Tibial nerve (tissue), 3 donors: ENCODE measurements at regions not wholly inside any gene's neighbourhood (a gene's known extent, or its start where the extent isn't known, plus 50 kb on each side); places are given as distances from the start of the nearest gene placed in this dataset.

Source experiments
- POLR2A ChIP-seq, 2 donors: fragments of 450-650 bp; IDR thresholded peaks; one replicate each; pipeline ENCODE4 v1.6.1; 2017; ENCODE audit warnings: antibody characterized with exemption in 2 of 2, mild to moderate bottlenecking in 2 of 2, moderate library complexity in 2 of 2
- TF ChIP-seq, protein P1 (sequence below), 5 experiments: fragments of 200-600 bp in 3 of 5; fragments of 450-650 bp in 2 of 5; sonication (generic) in 3 of 5; IDR thresholded peaks; one replicate each; pipeline ENCODE4 v1.5.1; 2016 to 2019; ENCODE audit warnings: antibody characterized with exemption in 5 of 5, mild to moderate bottlenecking in 3 of 5, moderate library complexity in 2 of 5

DNA sequence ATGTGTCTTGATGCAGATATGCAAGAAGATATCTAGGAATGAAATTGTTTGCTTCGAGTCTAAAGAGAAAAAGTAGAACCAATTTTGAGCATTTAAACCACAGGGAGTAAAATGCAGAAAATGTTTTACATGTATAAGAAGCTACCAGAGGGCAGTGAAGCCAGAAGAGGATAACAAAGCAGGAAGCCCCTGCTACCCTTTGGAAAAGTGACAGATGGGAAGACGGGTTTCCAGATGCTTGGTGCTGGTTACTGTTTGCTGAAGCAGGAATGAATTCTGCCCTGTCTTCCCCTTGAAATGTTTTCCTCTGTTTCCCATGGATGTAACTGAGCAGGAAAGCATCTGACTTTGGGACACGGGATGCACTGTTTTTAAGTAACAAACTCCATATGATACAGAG lies 822.2 kb downstream of the MRPL39 start:
- no peak for TF ChIP-seq POLR2A (IDR thresholded peaks at IDR 0.05)
- TF ChIP-seq, protein P1, sequence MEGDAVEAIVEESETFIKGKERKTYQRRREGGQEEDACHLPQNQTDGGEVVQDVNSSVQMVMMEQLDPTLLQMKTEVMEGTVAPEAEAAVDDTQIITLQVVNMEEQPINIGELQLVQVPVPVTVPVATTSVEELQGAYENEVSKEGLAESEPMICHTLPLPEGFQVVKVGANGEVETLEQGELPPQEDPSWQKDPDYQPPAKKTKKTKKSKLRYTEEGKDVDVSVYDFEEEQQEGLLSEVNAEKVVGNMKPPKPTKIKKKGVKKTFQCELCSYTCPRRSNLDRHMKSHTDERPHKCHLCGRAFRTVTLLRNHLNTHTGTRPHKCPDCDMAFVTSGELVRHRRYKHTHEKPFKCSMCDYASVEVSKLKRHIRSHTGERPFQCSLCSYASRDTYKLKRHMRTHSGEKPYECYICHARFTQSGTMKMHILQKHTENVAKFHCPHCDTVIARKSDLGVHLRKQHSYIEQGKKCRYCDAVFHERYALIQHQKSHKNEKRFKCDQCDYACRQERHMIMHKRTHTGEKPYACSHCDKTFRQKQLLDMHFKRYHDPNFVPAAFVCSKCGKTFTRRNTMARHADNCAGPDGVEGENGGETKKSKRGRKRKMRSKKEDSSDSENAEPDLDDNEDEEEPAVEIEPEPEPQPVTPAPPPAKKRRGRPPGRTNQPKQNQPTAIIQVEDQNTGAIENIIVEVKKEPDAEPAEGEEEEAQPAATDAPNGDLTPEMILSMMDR (IDR thresholded peaks at IDR 0.05), result no peak
